ENCODE measurements at regions not wholly inside any gene's neighbourhood (a gene's known extent, or its start where the extent isn't known, plus 50 kb on each side); places are given as distances from the start of the nearest gene placed in this dataset.

GRCh38 chr5:96093340-96093739, 131.7 kb upstream of the ELL2 start:
- H3K4me1 ChIP-seq, result peaks cover 0 to 6% of the 10 kb centered on the region in 2 donors
- no peaks in the 10 kb centered on the region for H3K9me3 ChIP-seq
- DNase-seq, result no peak
- 94 to 98% methylated on average over 3 of the region's 3 CpGs for WGBS, 2 donors
- no peak overlapping the region for H3K4me3 ChIP-seq (replicated peaks in 1 of 3)
- TF ChIP-seq, protein P1, sequence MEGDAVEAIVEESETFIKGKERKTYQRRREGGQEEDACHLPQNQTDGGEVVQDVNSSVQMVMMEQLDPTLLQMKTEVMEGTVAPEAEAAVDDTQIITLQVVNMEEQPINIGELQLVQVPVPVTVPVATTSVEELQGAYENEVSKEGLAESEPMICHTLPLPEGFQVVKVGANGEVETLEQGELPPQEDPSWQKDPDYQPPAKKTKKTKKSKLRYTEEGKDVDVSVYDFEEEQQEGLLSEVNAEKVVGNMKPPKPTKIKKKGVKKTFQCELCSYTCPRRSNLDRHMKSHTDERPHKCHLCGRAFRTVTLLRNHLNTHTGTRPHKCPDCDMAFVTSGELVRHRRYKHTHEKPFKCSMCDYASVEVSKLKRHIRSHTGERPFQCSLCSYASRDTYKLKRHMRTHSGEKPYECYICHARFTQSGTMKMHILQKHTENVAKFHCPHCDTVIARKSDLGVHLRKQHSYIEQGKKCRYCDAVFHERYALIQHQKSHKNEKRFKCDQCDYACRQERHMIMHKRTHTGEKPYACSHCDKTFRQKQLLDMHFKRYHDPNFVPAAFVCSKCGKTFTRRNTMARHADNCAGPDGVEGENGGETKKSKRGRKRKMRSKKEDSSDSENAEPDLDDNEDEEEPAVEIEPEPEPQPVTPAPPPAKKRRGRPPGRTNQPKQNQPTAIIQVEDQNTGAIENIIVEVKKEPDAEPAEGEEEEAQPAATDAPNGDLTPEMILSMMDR (IDR thresholded peaks at IDR 0.05), result no peak
- TF ChIP-seq POLR2A (IDR thresholded peaks at IDR 0.05), result no peak
- intact Hi-C loops (cut with DNase I), result no loop called here
- H3K27ac ChIP-seq, result no peak overlapping the region
- H3K36me3 ChIP-seq, result no peaks in the 10 kb centered on the region
- no peaks in the 10 kb centered on the region for H3K27me3 ChIP-seq

DNA sequence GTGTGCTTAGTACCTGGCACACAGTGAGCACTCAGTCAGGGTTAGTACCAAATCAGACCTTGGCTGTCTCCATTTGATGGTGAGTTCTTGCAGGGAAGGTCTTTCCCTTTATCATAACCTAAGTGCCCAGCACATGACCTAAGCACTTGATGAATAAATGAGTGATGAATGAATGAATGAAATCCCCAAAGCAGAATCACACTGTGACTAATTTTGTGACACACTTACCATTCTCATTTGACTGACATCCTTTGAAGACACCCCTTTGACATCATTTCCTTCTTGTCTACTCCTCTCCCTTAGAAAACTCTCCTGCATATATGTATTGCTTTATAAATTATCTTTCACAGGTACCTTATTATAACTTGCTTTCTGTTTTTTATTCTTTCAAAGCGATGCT, 130.2 kb upstream of the ELL2 start:
- WGBS, 2 donors, result 92 to 97% methylated on average over 1 of the region's 1 CpG
- no peaks in the 10 kb centered on the region for H3K27me3 ChIP-seq
- no peak overlapping the region for H3K27ac ChIP-seq
- no peak for TF ChIP-seq POLR2A (IDR thresholded peaks at IDR 0.05)
- TF ChIP-seq, protein P1 (IDR thresholded peaks at IDR 0.05), result no peak
- H3K4me1 ChIP-seq, result peaks cover 0 to 6% of the 10 kb centered on the region in 2 donors
- DNase-seq, result no peak
- no peaks in the 10 kb centered on the region for H3K9me3 ChIP-seq
- no peaks in the 10 kb centered on the region for H3K36me3 ChIP-seq
- intact Hi-C loops (cut with DNase I), result no loop called here
- H3K4me3 ChIP-seq (replicated peaks in 1 of 3), result no peak overlapping the region

DNA sequence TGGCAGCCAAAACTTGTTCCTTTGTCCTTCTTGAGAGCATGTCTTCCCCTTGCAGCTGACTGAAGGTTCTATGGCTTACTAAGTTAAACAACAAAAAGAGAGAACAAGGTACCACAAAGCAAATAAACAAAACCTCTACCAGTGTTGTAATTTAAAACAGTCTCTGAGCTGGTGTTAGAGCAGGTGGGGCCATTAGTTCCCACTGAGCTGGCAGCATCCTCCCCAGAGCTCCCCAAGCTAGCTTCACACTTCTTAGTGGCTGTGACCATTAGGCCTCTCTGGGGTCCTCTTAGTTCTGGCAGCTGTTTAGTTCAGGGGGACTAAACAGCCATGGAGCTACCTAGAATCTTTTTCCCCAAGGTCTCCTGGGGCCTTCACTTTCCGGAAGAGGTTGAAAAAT, 128.6 kb upstream of the ELL2 start:
- Histone ChIP-seq H3K9me3 (no peaks in the 10 kb centered on the region), H3K36me3 (no peaks in the 10 kb centered on the region), H3K27me3 (no peaks in the 10 kb centered on the region), H3K4me3 (replicated peaks in 1 of 3) (no peak overlapping the region), H3K27ac (no peak overlapping the region), H3K4me1 (peaks cover 0 to 6% of the 10 kb centered on the region in 2 donors)
- TF ChIP-seq, protein P1 (IDR thresholded peaks at IDR 0.05), result no peak
- TF ChIP-seq POLR2A (IDR thresholded peaks at IDR 0.05), result no peak
- intact Hi-C loops (cut with DNase I), result no loop called here
- no peak for DNase-seq
- WGBS, 2 donors, result 83 to 88% methylated on average over 1 of the region's 1 CpG

- intact Hi-C loops (cut with DNase I), result no loop called here
- WGBS, 2 donors, result 87 to 88% methylated on average over 4 of the region's 4 CpGs
- Histone ChIP-seq H3K36me3 (no peaks in the 10 kb centered on the region), H3K27ac (no peak overlapping the region), H3K9me3 (no peaks in the 10 kb centered on the region), H3K4me1 (peaks cover 0 to 6% of the 10 kb centered on the region in 2 donors), H3K4me3 (replicated peaks in 1 of 3) (no peak overlapping the region), H3K27me3 (no peaks in the 10 kb centered on the region)
- TF ChIP-seq, protein P1 (IDR thresholded peaks at IDR 0.05), result no peak
- TF ChIP-seq POLR2A (IDR thresholded peaks at IDR 0.05), result no peak
- no peak for DNase-seq
Observed at GRCh38 chr5:96088706-96089498, 127.3 kb upstream of the ELL2 start.

GRCh38 chr5:96087939-96088338, 126.3 kb upstream of the ELL2 start:
- Histone ChIP-seq H3K4me1 (no peaks in the 10 kb centered on the region), H3K27ac (no peak overlapping the region), H3K9me3 (no peaks in the 10 kb centered on the region), H3K27me3 (no peaks in the 10 kb centered on the region), H3K36me3 (no peaks in the 10 kb centered on the region), H3K4me3 (replicated peaks in 1 of 3) (no peak overlapping the region)
- no peak for TF ChIP-seq POLR2A (IDR thresholded peaks at IDR 0.05)
- TF ChIP-seq, protein P1 (IDR thresholded peaks at IDR 0.05), result no peak
- no peak for DNase-seq
- intact Hi-C loops (cut with DNase I), result no loop called here
- 52 to 63% methylated on average over 3 of the region's 3 CpGs for WGBS, 2 donors
